Activated naive CD4-positive, alpha-beta T cell treated with anti-CD3 and anti-CD28 coated beads, Interleukin-2, amount 50 U/mL, for 72 hours (primary cell): ENCODE measurements at regions not wholly inside any gene's neighbourhood (a gene's known extent, or its start where the extent isn't known, plus 50 kb on each side); places are given as distances from the start of the nearest gene placed in this dataset.
"Not testable (repeated sequence)": the region's sequence is repeated elsewhere in the genome, so short reads cannot be mapped to it uniquely, and the experiment has no call there.

Source experiments
- ATAC-seq, 2 donors: fragments of 150-1000 bp; cut with Tn5 transposase; 2 replicates each; pipeline ENCODE4 v1.10.0; 2021; ENCODE audit warnings: mild to moderate bottlenecking in 2 of 2, moderate library complexity in 2 of 2
- DNase-seq, 2 donors: peaks; one replicate each; pipeline ENCODE4 v3.0.0; 2021 to 2022; ENCODE audit warnings: low spot score in 2 of 2
- H3K27ac Mint-ChIP-seq, 2 donors: one replicate each; pipeline ENCODE4 v1.8.0; 2022; ENCODE audit warnings: mild to moderate bottlenecking in 2 of 2, mixed read lengths in 2 of 2
- H3K36me3 Mint-ChIP-seq, 2 donors: one replicate each; pipeline ENCODE4 v1.8.0; 2022; ENCODE audit warnings: mixed read lengths in 2 of 2
- H3K9me3 Mint-ChIP-seq, 2 donors: one replicate each; pipeline ENCODE4 v1.8.0; 2022; ENCODE audit warnings: mixed read lengths in 2 of 2

GRCh38 chr18:14460364-14460763, 83.0 kb downstream of the POTEC start:
- not testable (repeated sequence) for H3K36me3 Mint-ChIP-seq, H3K9me3 Mint-ChIP-seq, H3K27ac Mint-ChIP-seq, ATAC-seq, DNase-seq

DNA sequence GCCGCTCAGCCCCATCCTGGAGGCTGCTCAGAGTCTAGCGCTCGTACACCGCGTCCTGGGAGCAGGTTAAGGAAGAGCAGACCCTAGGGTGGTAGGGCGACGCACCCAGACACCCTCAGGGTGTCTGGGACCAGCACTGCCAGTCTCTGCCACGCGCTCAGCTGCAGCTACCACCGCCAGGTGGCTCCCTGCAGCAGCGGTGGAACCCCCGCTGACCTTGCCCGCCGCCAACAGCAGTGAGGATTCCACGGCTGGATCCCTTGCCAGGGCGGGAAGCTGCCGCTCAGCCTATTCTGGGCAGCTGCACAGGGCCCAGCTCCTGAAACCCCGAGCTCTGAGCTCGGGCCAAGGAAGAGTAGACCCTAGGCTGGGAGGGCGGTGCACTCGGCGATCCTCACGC, 83.6 kb downstream of the POTEC start:
- not testable (repeated sequence) for H3K36me3 Mint-ChIP-seq, ATAC-seq, H3K27ac Mint-ChIP-seq, H3K9me3 Mint-ChIP-seq, DNase-seq

DNA sequence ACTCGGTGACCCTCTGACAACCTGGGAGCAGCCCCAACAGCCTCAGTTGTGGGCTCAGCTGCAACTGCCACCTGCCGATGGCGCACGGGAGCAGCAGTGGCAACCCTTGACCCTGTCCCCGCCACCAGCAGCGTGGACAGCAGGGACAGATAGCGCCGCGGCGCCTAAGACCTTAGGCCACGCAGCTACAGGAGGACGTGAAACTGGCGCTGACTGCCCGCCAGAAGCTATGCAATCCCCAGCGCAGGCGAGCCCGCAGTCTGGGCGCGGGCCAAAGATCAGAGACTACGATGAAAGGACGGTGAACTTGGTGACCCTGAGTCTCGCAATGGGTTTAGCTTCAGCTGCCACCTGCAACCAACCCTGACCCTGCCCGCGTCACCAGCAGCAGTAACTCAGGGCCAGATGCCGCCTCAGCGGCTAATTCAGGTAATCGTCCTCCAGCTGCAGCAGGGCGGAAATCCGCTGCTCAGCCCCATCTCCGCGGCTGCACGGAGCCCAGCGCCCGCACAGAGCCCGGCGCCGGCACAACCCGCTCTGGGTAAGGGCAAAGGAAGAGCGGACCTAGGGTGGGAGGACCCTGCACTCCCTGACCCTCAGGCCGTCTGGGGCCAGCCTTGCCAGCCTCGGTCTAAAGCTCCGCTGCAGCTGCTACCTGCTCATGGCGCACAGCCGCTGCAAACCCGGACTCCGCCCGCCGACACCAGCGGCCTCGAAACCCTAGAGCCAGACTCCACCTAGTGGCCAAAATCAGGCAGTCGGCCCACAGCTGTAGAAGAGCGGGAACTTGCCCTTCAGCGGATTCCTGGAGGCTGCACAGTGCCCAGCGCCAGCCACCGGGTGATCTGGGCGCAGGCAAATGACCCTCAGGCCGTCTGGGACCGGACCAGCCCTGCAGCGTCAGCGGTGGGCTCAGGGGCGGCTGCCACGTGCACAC, 85.1 kb downstream of the POTEC start:
- H3K36me3 Mint-ChIP-seq, ATAC-seq, H3K27ac Mint-ChIP-seq, H3K9me3 Mint-ChIP-seq: not testable (repeated sequence)
- DNase-seq = peak; percentile 68 to 70

DNA sequence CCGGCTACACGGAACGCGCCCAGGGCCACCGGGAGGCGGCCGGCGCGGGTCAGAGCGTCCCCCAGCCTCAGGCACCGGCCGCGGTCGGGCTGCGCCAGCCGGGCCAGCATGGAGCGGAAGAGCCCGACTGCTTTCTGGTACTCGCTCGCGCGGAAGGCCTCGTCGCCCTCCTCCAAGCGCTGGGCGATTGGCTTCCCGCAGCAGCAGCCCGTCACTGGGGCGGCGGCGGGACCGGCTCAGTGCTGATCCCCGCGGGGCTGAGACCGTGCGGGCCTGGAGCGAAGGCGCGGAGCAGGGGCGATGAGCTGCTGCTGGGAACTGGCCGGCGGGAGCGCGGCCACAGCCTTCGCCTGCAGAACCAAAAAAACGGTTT, 92.8 kb downstream of the POTEC start:
- H3K9me3 Mint-ChIP-seq, H3K36me3 Mint-ChIP-seq, H3K27ac Mint-ChIP-seq: not testable (repeated sequence)
- ATAC-seq (peak; percentile 35 to 48), DNase-seq (peak in 1 of 2 donors; percentile 34)

DNA sequence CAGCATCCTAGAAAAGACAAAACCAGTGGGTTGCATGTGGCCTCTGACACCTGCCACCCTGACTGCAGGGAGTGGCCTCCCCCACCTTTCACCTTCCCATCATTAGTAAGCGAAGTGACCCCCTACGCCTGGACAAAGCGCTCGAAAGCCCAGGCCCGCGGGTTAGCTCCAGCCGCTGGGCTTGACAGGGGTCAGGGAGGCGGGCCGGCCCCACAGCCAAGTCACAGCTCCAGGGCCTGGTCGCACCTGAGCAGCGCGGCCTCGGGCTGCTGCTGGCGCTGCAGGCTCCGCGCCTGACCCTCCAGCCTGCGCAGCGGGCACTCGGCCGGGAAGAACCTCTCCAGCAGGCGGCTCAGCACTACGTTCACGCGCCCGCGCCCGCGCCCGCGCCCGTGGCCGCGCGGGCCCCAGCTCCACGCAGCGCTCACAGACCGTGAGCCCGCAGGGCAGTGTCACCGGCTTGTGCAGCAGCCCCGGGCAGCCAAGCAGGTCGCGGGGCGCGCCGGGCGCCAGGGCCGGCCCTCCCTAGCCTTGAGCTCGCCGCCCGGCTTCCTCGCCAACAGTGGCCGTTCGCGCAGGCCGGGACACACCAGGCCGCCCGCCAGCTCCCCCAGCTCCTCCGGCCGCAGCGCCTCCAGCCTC, 93.3 kb downstream of the POTEC start:
- DNase-seq (peak in 1 of 2 donors; percentile 42), ATAC-seq (peak; percentile 77 to 85)
- H3K27ac Mint-ChIP-seq, H3K36me3 Mint-ChIP-seq, H3K9me3 Mint-ChIP-seq: not testable (repeated sequence)

DNA sequence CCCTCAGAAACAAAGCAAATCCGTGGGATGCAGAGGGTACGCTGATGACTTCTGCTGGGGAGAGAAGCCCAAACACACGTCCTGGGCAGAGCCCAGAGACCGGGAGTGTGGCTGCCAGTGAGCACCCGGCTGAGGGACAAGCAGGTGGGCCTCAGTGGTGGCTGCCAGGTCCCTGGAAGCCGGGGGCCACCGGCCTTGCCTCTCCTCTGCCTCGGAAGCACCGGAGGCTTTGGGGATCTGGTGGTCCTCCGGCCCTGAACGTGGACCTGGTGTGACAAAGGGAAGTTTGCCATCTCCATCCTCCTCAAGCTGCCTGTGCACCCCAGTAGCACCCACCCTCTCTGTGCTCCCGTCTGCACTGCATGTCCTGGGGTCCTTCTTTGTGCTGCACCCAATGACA, 94.3 kb downstream of the POTEC start:
- H3K9me3 Mint-ChIP-seq, H3K27ac Mint-ChIP-seq, DNase-seq, H3K36me3 Mint-ChIP-seq, ATAC-seq: not testable (repeated sequence)

DNA sequence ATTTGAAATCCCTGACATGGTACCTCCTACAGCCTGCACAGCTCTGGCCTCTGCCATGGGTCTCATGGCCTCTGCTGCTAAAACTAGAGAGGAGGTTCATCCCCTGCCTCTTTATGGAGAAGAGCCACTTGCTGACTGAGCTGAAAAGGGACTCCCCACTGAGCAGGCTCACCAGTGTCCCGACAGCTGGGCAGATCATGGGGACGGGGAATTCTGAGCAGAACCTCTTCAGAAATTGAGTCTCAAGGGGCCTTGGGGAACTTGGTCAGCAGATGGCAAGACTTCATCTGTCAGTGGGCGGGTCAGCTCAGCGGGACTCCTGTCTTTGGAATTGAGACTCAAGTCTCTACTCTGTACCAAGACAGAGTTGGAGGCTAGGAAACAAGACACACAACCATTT, 95.7 kb downstream of the POTEC start:
- H3K9me3 Mint-ChIP-seq, ATAC-seq, DNase-seq, H3K36me3 Mint-ChIP-seq, H3K27ac Mint-ChIP-seq: not testable (repeated sequence)

- ATAC-seq, H3K27ac Mint-ChIP-seq, H3K9me3 Mint-ChIP-seq, DNase-seq, H3K36me3 Mint-ChIP-seq: not testable (repeated sequence)
Observed at GRCh38 chr18:14435460-14435859, 107.9 kb downstream of the POTEC start.

DNA sequence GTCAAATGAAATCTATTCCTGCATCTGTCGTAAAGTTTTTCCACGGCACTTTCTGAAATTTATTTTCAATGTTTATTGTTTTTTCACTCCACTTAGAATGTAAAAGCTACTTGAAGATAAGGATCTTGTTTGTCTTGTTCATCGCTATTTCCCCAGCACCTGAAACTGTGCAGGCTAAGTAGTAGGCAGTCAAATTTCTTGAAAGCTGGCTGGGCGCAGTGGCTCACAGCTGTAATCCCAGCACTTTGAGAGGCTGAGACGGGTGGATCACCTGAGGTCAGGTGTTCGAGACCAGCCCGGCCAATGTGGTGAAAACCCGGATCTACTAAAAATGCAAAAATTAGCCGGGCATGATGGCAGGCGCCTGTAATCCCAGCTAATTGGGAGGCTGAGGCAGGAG, 111.0 kb downstream of the POTEC start:
- H3K9me3 Mint-ChIP-seq, H3K36me3 Mint-ChIP-seq, H3K27ac Mint-ChIP-seq, ATAC-seq, DNase-seq: not testable (repeated sequence)

DNA sequence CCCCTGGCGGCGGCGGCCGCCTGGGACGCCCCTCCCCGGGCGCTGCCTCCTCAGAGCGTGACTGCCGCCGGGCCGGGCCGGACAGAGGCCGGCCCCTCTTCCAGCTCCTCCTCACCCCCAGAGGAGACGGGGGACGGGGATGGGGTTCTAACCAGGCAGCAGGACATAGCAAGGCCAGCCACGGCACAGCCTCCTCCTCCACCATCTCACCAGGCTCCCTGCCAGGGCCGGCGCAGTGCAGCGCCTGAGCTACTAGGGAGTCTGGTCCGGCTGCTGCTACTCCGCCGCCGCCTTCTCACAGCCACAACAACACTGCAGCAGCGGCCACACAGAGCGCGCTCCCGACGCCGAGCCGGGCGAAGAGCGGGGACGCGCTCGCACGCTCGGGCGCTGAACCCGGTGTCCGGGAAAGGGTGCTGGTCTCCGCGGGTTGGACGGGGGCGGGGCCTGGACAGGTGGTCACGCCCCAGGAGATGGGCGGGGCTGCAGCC, 112.3 kb downstream of the POTEC start:
- ATAC-seq = not testable (repeated sequence)

DNA sequence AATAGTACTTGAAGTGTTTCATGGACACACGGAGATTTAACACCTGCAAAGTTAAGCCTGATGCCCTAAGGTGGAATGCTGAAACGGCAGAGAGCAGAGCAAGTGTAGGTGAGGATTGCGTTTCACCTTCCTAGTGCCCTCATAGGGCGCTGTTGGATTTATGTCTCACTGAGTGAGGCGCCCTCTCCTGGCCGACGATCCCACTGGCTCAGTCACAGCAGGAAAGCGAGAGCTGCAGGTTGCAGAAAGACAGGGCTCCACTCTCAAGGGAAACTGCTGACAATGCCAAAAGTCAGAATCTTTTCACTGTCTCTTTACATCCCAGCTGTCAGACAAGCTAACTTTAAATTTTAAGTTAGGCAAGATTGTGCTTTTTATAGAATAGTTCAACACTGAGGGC, 127.6 kb downstream of the POTEC start:
- H3K36me3 Mint-ChIP-seq, H3K9me3 Mint-ChIP-seq, H3K27ac Mint-ChIP-seq, ATAC-seq: not testable (repeated sequence)
- peak in 1 of 2 donors; percentile 27 for DNase-seq

More for the DNA sequence above, 112.3 kb downstream of the POTEC start:
- H3K27ac Mint-ChIP-seq = not testable (repeated sequence)
- peak; percentile 64 to 76 for DNase-seq
- peaks cover 13 to 15% of the 10 kb centered on the region in 2 donors for H3K9me3 Mint-ChIP-seq
- H3K36me3 Mint-ChIP-seq = peaks cover 14 to 16% of the 10 kb centered on the region in 2 donors

DNA sequence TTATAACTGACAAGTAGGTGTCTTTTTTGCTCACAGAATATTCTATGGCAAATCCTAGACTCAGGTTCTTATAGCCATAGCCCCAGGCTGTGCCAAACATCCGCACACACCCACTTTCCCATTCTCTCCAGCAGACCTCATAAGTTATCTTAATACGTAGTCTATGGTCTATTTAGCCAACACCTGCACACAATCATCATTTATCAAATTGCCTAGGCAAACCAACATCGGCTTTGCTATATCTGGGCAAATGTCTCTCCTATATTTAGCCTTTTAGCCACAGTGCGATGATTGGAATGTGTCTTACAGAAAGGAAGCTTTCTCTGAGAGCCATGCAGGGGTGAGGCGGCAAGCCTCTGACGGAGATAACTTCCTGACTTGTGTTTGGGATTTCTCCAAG, 128.0 kb downstream of the POTEC start:
- ATAC-seq, DNase-seq, H3K36me3 Mint-ChIP-seq, H3K27ac Mint-ChIP-seq, H3K9me3 Mint-ChIP-seq: not testable (repeated sequence)

DNA sequence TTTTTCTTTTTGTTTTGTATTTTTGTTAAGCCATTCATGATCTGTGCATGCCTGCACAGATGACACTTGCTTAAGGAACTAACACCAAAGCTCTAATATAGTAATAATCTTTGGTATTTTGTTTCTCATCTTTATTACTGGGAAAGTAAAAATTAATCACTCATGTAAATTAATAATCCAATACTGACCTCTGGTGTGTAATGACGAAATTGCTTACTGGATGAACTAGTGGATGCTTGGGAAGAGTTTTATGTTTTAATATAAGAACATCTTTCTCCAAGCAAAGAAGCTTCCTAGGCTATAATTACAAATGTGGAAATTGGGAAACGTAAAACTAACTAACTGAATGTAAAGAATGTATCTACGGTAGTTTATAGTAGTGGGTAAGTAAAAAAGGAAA, 147.9 kb downstream of the POTEC start:
- not testable (repeated sequence) for ATAC-seq, H3K27ac Mint-ChIP-seq

DNA sequence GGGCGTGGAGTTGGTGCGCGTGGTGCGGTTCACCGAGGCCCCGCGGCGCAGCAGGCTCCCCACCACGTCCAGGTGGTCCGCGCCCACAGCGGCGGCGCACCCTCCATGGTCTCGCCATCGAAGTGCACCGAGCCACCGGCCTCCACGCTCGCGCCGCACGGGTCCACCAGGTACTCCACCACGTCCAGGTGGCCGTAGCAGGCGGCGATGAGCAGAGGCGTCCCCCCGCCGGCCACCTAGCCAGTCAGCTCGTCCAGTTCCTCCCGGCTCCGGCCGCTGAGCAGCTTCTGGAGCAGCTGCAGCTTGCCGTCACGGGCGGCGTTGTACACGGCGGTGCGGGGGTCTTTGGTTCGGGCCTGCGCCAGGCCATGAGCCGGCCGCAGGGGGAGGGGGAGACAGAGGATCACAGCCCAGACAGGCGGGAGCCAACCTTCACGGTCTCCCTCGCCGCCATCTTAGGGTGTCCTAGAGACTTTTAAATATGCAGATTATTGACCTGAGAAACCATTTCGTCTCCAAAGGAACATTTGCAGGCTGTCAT, 149.8 kb downstream of the POTEC start:
- DNase-seq, H3K9me3 Mint-ChIP-seq, H3K36me3 Mint-ChIP-seq, ATAC-seq, H3K27ac Mint-ChIP-seq: not testable (repeated sequence)

More for the DNA sequence above, 147.9 kb downstream of the POTEC start:
- H3K9me3 Mint-ChIP-seq, H3K36me3 Mint-ChIP-seq, DNase-seq: not testable (repeated sequence)

DNA sequence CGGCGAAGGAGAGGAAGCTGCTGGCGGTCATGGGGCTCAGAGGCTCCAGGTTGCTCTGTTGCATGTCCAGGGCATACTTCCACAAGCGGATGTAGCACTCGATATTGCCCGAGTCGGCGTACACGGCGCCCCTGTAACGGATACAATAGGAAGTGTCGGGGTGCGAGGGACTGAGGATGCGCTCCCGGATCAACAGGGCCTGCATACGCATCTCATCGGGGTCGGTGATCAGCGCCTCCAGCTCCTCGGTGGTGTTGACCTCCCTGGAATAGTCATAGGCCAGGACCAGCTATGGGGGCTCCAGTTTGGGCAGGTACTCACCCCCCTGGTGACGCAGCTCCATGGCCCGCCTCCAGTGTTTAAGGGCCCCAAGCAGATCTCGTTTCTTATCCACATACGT, 150.8 kb downstream of the POTEC start:
- not testable (repeated sequence) for H3K9me3 Mint-ChIP-seq

DNA sequence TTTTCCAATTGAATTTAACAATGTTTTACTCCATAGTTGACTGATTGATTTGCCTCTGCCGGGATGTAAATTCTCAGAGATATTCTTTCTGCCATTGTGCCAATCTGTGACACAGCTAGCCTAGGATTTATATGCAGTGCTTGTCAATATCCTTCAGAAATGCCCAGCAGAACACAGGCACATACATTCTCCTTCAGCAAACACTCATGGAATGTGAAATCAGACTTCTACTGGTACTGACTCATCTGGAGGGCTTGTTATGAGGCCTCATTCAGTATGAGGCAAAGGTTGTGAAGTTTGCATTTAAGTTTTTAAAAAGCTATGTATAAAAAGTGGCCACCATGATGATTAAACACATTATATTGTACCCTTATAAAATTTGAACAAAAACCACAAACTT, 158.4 kb downstream of the POTEC start:
- not testable (repeated sequence) for H3K27ac Mint-ChIP-seq, ATAC-seq, H3K36me3 Mint-ChIP-seq, H3K9me3 Mint-ChIP-seq, DNase-seq

More for the DNA sequence above, 150.8 kb downstream of the POTEC start:
- H3K27ac Mint-ChIP-seq, H3K36me3 Mint-ChIP-seq, ATAC-seq, DNase-seq: not testable (repeated sequence)

DNA sequence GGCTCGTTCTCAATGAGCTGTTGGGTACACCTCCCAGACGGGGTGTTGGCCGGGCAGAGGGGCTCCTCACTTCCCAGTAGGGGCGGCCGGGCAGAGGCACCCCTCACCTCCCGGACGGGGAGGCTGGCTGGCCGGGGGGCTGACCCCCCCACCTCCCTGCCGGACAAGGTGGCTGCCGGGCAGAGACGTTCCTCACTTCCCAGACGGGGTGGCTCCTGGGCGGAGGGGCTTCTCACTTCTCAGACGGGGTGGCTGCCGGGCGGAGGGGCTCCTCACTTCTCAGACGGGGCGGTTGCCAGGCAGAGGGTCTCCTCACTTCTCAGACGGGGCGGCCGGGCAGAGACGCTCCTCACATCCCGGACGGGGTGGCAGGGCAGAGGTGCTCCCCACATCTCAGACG, 160.7 kb downstream of the POTEC start:
- not testable (repeated sequence) for ATAC-seq, H3K9me3 Mint-ChIP-seq, H3K36me3 Mint-ChIP-seq, H3K27ac Mint-ChIP-seq, DNase-seq
